OCI-LY3 (cell line): ENCODE measurements at regions not wholly inside any gene's neighbourhood (a gene's known extent, or its start where the extent isn't known, plus 50 kb on each side); places are given as distances from the start of the nearest gene placed in this dataset.

ENCODE experiments used
- H2AFZ ChIP-seq: fragments of 200-600, 300-600 bp; shearing (Covaris generic); 2 replicates; pipeline ENCODE4 v1.6.0; 2014; ENCODE audit warnings: antibody characterized with exemption, low read depth, low read length
- H3K27ac ChIP-seq: fragments of 200-600, 300-600 bp; sonication (generic); 2 replicates; pipeline ENCODE4 v1.5.1; 2014; ENCODE audit warnings: mild to moderate bottlenecking, low read length, moderate library complexity, mixed read lengths
- H3K27me3 ChIP-seq: fragments of 200-600, 300-600 bp; sonication (generic); 2 replicates; pipeline ENCODE4 v1.6.1; 2014; ENCODE audit warnings: low read depth, low read length, mixed read lengths
- H3K36me3 ChIP-seq: fragments of 200-600, 300-600 bp; sonication (generic); replicated peaks from 2 replicates; pipeline ENCODE3; 2014; ENCODE audit warnings: low read depth, low read length, mixed read lengths
- H3K4me1 ChIP-seq: fragments of 300-600, 200-600 bp; sonication (generic); 2 replicates; pipeline ENCODE4 v1.6.1; 2014; ENCODE audit warnings: low read length, mixed read lengths
- H3K4me2 ChIP-seq: fragments of 200-600, 300-600 bp; sonication (generic); 2 replicates; pipeline ENCODE4 v1.6.1; 2014; ENCODE audit warnings: low read length, mixed read lengths
- H3K4me3 ChIP-seq: fragments of 300-600, 200-600 bp; sonication (generic); 2 replicates; pipeline ENCODE4 v1.5.1; 2014; ENCODE audit warnings: antibody characterized with exemption, mild to moderate bottlenecking, low read length, moderate library complexity
- H3K79me2 ChIP-seq: fragments of 300-600, 200-600 bp; shearing (Covaris generic); 2 replicates; pipeline ENCODE4 v1.6.1; 2014; ENCODE audit warnings: mild to moderate bottlenecking, low read length, mixed read lengths
- H3K9ac ChIP-seq: fragments of 300-600, 200-600 bp; shearing (Covaris generic); 2 replicates; pipeline ENCODE4 v1.6.0; 2014; ENCODE audit warnings: mild to moderate bottlenecking, low read length, moderate library complexity
- H3K9me3 ChIP-seq: fragments of 200-600, 300-600 bp; shearing (Covaris generic); 2 replicates; pipeline ENCODE4 v1.6.1; 2014; ENCODE audit warnings: low read length, mixed read lengths; ENCODE audit not compliant: insufficient read depth
- H4K20me1 ChIP-seq: fragments of 200-600, 300-600 bp; sonication (generic); 2 replicates; pipeline ENCODE4 v1.6.1; 2016; ENCODE audit warnings: low read length, mixed read lengths; ENCODE audit not compliant: insufficient read depth
- EZH2phosphoT487 ChIP-seq: fragments of 200-600 bp; shearing (Covaris generic); IDR thresholded peaks from 2 replicates; pipeline ENCODE4 v1.6.1; 2018; ENCODE audit warnings: antibody characterized with exemption, mixed run types, low read depth
- TF ChIP-seq, protein P1 (sequence below): fragments of 200-600, 300-600 bp; sonication (generic); IDR thresholded peaks from 2 replicates; pipeline ENCODE4 v1.5.1; 2014; ENCODE audit warnings: antibody characterized with exemption, low read length, low read depth

DNA sequence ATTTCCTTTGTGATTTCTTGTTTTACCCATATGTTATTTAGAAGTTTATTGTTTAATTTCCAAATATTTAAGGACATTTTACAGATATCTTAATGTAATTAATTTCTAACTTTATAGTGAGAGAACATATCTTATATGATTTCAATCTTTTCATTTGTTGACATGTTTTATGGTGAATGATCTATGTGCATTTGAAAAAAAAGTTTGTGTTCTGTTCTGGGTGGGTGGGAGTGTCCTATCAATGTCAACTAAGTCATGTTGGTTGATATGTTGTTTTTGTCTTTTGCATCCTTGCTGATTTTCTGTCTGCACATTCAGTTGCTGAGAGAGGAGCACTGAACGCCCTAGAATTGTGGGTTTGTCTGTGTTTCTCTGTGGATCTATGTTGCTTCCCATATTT, 50.3 kb upstream of the CBFA2T3 start:
- no peak overlapping the region for H3K4me3 ChIP-seq
- H3K4me2 ChIP-seq, result no peak overlapping the region
- TF ChIP-seq, protein P1, sequence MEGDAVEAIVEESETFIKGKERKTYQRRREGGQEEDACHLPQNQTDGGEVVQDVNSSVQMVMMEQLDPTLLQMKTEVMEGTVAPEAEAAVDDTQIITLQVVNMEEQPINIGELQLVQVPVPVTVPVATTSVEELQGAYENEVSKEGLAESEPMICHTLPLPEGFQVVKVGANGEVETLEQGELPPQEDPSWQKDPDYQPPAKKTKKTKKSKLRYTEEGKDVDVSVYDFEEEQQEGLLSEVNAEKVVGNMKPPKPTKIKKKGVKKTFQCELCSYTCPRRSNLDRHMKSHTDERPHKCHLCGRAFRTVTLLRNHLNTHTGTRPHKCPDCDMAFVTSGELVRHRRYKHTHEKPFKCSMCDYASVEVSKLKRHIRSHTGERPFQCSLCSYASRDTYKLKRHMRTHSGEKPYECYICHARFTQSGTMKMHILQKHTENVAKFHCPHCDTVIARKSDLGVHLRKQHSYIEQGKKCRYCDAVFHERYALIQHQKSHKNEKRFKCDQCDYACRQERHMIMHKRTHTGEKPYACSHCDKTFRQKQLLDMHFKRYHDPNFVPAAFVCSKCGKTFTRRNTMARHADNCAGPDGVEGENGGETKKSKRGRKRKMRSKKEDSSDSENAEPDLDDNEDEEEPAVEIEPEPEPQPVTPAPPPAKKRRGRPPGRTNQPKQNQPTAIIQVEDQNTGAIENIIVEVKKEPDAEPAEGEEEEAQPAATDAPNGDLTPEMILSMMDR, result no peak
- no peak for TF ChIP-seq EZH2phosphoT487
- H3K27ac ChIP-seq, result no peak overlapping the region
- no peaks in the 10 kb centered on the region for H3K9me3 ChIP-seq
- 0 out of 2 replicates have a peak, but pooled peaks cover 3% of the 10 kb centered on the region for H3K27me3 ChIP-seq
- H3K36me3 ChIP-seq, result no peaks in the 10 kb centered on the region
- H3K9ac ChIP-seq, result no peak overlapping the region
- no peaks in the 10 kb centered on the region for H4K20me1 ChIP-seq
- no peaks in the 10 kb centered on the region for H3K79me2 ChIP-seq
- no peak overlapping the region for H2AFZ ChIP-seq
- peaks cover 18% of the 10 kb centered on the region for H3K4me1 ChIP-seq

- Histone ChIP-seq H3K9ac (peak overlapping the region; percentile 57), H3K4me2 (peak overlapping the region; percentile 80)
Observed at GRCh38 chr16:89031715-89032659, 55.0 kb upstream of the CBFA2T3 start.

DNA sequence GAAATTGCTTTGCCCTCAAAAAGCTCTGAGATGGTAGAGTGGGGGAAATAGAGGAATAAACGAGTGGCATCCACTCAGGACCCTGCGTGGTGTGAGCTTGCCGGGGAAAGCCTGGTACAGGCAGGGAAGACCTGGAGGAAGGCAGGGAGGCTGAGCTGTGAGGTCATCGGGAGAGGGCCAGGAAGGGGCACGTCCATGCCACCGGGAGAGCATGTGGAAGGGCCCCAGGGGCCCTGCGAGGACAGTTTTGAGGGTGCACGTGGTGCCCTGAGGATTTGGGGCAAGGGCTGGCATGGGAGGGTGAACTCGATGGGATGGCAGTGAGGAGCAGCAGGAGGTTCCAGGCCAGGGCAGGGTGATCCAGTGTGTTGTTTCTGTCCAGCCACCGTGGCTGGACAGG, 56.3 kb upstream of the CBFA2T3 start:
- Histone ChIP-seq H3K79me2 (no peaks in the 10 kb centered on the region), H3K9me3 (no peaks in the 10 kb centered on the region), H3K27ac (no peak overlapping the region), H3K27me3 (no peaks in the 10 kb centered on the region), H4K20me1 (no peaks in the 10 kb centered on the region), H2AFZ (no peak overlapping the region), H3K9ac (no peak overlapping the region), H3K36me3 (no peaks in the 10 kb centered on the region), H3K4me3 (no peak overlapping the region), H3K4me1 (peaks cover 59% of the 10 kb centered on the region), H3K4me2 (no peak overlapping the region)
- TF ChIP-seq EZH2phosphoT487, result no peak
- TF ChIP-seq, protein P1, result no peak

More at GRCh38 chr16:89031715-89032659, 55.0 kb upstream of the CBFA2T3 start:
- Histone ChIP-seq H3K36me3 (no peaks in the 10 kb centered on the region), H2AFZ (peak overlapping the region; percentile 47), H3K79me2 (no peaks in the 10 kb centered on the region), H3K27me3 (no peaks in the 10 kb centered on the region), H3K9me3 (no peaks in the 10 kb centered on the region), H4K20me1 (no peaks in the 10 kb centered on the region), H3K4me3 (peak overlapping the region; percentile 68), H3K27ac (peak overlapping the region; percentile 87), H3K4me1 (peaks cover 48% of the 10 kb centered on the region)
- TF ChIP-seq, protein P1, result no peak
- TF ChIP-seq EZH2phosphoT487, result no peak

DNA sequence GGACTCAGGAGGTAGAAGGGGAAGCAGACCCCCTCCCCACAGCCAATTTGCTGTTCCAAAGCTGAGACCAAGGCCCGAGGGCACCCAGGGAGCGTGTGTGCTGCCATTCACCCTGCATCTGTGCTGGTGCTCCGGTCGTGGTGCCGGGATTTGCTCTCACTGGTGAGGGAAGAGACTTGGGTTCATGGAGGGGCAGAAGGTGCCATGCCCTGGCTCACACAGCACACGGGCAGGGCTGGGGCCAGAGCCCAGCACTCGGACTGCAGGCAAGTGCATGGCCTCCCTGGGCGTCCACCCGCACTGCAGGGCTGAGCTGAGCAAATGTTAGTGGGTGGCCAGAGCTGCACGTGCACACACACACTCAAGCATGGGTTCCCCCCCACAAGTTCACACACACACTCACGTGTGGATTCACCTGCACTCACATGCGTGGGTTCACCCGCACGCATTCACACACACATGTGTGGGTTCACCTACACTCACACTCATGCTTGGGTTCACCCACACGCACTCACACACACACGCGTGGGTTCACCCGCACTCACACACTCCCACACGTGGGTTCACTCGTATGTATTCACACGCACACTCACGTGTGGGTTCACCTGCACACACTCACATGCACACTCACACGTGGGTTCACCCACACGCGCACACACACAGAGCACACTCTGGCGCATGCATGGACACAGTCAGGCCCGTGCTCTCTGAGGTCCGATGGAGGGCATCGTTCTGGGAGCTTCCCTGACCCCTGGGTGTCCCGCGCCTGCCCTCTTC, 57.0 kb upstream of the CBFA2T3 start:
- Histone ChIP-seq H3K4me2 (peak overlapping the region; percentile 67; the same call in 1 of the 2 replicates), H2AFZ (no peak overlapping the region), H3K9me3 (no peaks in the 10 kb centered on the region), H4K20me1 (no peaks in the 10 kb centered on the region), H3K4me3 (no peak overlapping the region), H3K79me2 (no peaks in the 10 kb centered on the region), H3K4me1 (peaks cover 66% of the 10 kb centered on the region), H3K27ac (no peak overlapping the region), H3K9ac (no peak overlapping the region; the same call in 1 of the 2 replicates), H3K27me3 (no peaks in the 10 kb centered on the region), H3K36me3 (no peaks in the 10 kb centered on the region)
- no peak for TF ChIP-seq EZH2phosphoT487
- TF ChIP-seq, protein P1, result no peak
